Thyroid gland (tissue), 4 donors: ENCODE measurements at regions not wholly inside any gene's neighbourhood (a gene's known extent, or its start where the extent isn't known, plus 50 kb on each side); places are given as distances from the start of the nearest gene placed in this dataset.

Experiments used
- DNase-seq, 2 donors: peaks; one replicate each; pipeline ENCODE4 v3.0.0-alpha.2; 2019
- H3K27ac ChIP-seq, 3 donors: fragments of 200-600 bp; sonication (generic); 1 replicate in 2 of 3; 2 replicates in 1 of 3; pipeline ENCODE4 v1.5.1; 2016 to 2019; ENCODE audit warnings: mild to moderate bottlenecking in 1 of 3, moderate library complexity in 1 of 3
- H3K27me3 ChIP-seq: fragments of 200-600 bp; sonication (generic); one replicate; pipeline ENCODE4 v1.5.1; 2019
- H3K36me3 ChIP-seq, 2 donors: fragments of 200-600 bp; sonication (generic); one replicate each; pipeline ENCODE4 v1.5.1; 2016 to 2019
- H3K4me1 ChIP-seq, 2 donors: fragments of 200-600 bp; sonication (generic); one replicate each; pipeline ENCODE4 v1.5.1; 2017 to 2019
- H3K4me3 ChIP-seq, 3 donors: fragments of 200-600 bp; sonication (generic); replicated peaks in 1 of 3; 1 replicate in 2 of 3; 2 replicates in 1 of 3; pipeline ENCODE4 v1.5.1; 2016; ENCODE audit warnings: mild to moderate bottlenecking in 1 of 3
- H3K9me3 ChIP-seq: fragments of 200-600 bp; sonication (generic); one replicate; pipeline ENCODE4 v1.5.1; 2017
- CTCF ChIP-seq, 6 experiments: fragments of 200-600 bp in 3 of 6; fragments of 450-650 bp in 3 of 6; sonication (generic) in 3 of 6; IDR thresholded peaks; one replicate each; pipeline ENCODE4 v1.5.1; 2016 to 2019; ENCODE audit warnings: antibody characterized with exemption in 6 of 6, mild to moderate bottlenecking in 2 of 6, inconsistent platforms in 1 of 6, moderate library complexity in 1 of 6
- POLR2A ChIP-seq, 2 donors: fragments of 450-650 bp; IDR thresholded peaks; one replicate each; pipeline ENCODE4 v1.6.1; 2017; ENCODE audit warnings: antibody characterized with exemption in 2 of 2, mild to moderate bottlenecking in 2 of 2, moderate library complexity in 1 of 2
- WGBS, 2 donors: methylation state at CpG; one replicate each; pipeline ENCODE4 v1.1.5; 2017; 5-methylcytosine and 5-hydroxymethylcytosine counted together
- intact Hi-C: fragments of 100-400 bp; cut with DNase I; formaldehyde crosslinking; loops from one replicate; pipeline ENCODE4 v1.15.1; 2023

GRCh38 chr10:90344226-90344625 lies 513.6 kb downstream of the HTR7 start:
- intact Hi-C loops, result no loop called here
- no peaks in the 10 kb centered on the region for H3K27me3 ChIP-seq
- DNase-seq, result no peak
- no peak overlapping the region for H3K4me3 ChIP-seq
- no peak for TF ChIP-seq CTCF (IDR thresholded peaks at IDR 0.05)
- TF ChIP-seq POLR2A (IDR thresholded peaks at IDR 0.05), result no peak
- H3K4me1 ChIP-seq, result no peaks in the 10 kb centered on the region
- no peaks in the 10 kb centered on the region for H3K9me3 ChIP-seq
- H3K27ac ChIP-seq, result no peak overlapping the region
- no peaks in the 10 kb centered on the region for H3K36me3 ChIP-seq

GRCh38 chr10:90347239-90347638 lies 510.6 kb downstream of the HTR7 start:
- no peaks in the 10 kb centered on the region for H3K36me3 ChIP-seq
- TF ChIP-seq CTCF (IDR thresholded peaks at IDR 0.05) (no peak), POLR2A (IDR thresholded peaks at IDR 0.05) (no peak)

GRCh38 chr10:90350122-90350521 lies 507.7 kb downstream of the HTR7 start:
- Histone ChIP-seq H3K4me1 (no peaks in the 10 kb centered on the region), H3K27ac (no peak overlapping the region), H3K27me3 (no peaks in the 10 kb centered on the region), H3K9me3 (no peaks in the 10 kb centered on the region), H3K4me3 (no peak overlapping the region), H3K36me3 (no peaks in the 10 kb centered on the region)
- no peak for DNase-seq
- TF ChIP-seq CTCF (IDR thresholded peaks at IDR 0.05) (no peak), POLR2A (IDR thresholded peaks at IDR 0.05) (no peak)
- intact Hi-C loops, result no loop called here
- 96 to 100% methylated on average over 1 of the region's 1 CpG for WGBS, 2 donors

More at GRCh38 chr10:90347239-90347638, 510.6 kb downstream of the HTR7 start:
- WGBS, 2 donors, result 81 to 91% methylated on average over 2 of the region's 2 CpGs
- Histone ChIP-seq H3K4me3 (no peak overlapping the region), H3K4me1 (no peaks in the 10 kb centered on the region), H3K27me3 (no peaks in the 10 kb centered on the region), H3K27ac (no peak overlapping the region), H3K9me3 (no peaks in the 10 kb centered on the region)
- no peak for DNase-seq
- intact Hi-C loops, result no loop called here

GRCh38 chr10:90352288-90352687 lies 505.6 kb downstream of the HTR7 start:
- Histone ChIP-seq H3K27me3 (no peaks in the 10 kb centered on the region), H3K27ac (no peak overlapping the region), H3K9me3 (no peaks in the 10 kb centered on the region), H3K36me3 (no peaks in the 10 kb centered on the region), H3K4me3 (no peak overlapping the region), H3K4me1 (no peaks in the 10 kb centered on the region)
- 69 to 71% methylated on average over 7 of the region's 7 CpGs for WGBS, 2 donors
- intact Hi-C loops, result no loop called here
- TF ChIP-seq CTCF (IDR thresholded peaks at IDR 0.05), result no peak
- no peak for TF ChIP-seq POLR2A (IDR thresholded peaks at IDR 0.05)
- no peak for DNase-seq

- no peaks in the 10 kb centered on the region for H3K4me1 ChIP-seq
- H3K9me3 ChIP-seq, result no peaks in the 10 kb centered on the region
- intact Hi-C loops, result no loop called here
- H3K36me3 ChIP-seq, result no peaks in the 10 kb centered on the region
- no peak for DNase-seq
- 67 to 68% methylated on average over 4 of the region's 4 CpGs for whole genome bisulfite sequencing, 2 donors
- no peak overlapping the region for H3K27ac ChIP-seq
- TF ChIP-seq CTCF (IDR thresholded peaks at IDR 0.05), result no peak
- no peak for TF ChIP-seq POLR2A (IDR thresholded peaks at IDR 0.05)
- H3K4me3 ChIP-seq, result no peak overlapping the region
- H3K27me3 ChIP-seq, result no peaks in the 10 kb centered on the region
Observed at GRCh38 chr10:90354914-90355313, 502.9 kb downstream of the HTR7 start.
